ENCODE measurements at regions not wholly inside any gene's neighbourhood (a gene's known extent, or its start where the extent isn't known, plus 50 kb on each side); places are given as distances from the start of the nearest gene placed in this dataset.
"Not testable (repeated sequence)": the region's sequence is repeated elsewhere in the genome, so short reads cannot be mapped to it uniquely, and the experiment has no call there.

GRCh38 chr5:21594566-21594965 lies 1258.6 kb downstream of the CDH12 start:
- no peak for DNase-seq

GRCh38 chr5:21593261-21593660 lies 1259.9 kb downstream of the CDH12 start:
- DNase-seq = no peak

- DNase-seq = no peak
Observed at GRCh38 chr5:21581508-21581907, 1271.6 kb downstream of the CDH12 start.

GRCh38 chr5:21574961-21575360 lies 1278.2 kb downstream of the CDH12 start:
- no peak for DNase-seq

- DNase-seq = no peak
Observed at GRCh38 chr5:21574438-21574837, 1278.7 kb downstream of the CDH12 start.

- no peak for DNase-seq
Observed at GRCh38 chr5:21573416-21574314, 1279.5 kb downstream of the CDH12 start.

- not testable (repeated sequence) for DNase-seq
Observed at GRCh38 chr5:21571196-21571595, 1281.9 kb downstream of the CDH12 start.

GRCh38 chr5:21559109-21559508 lies 1294.0 kb downstream of the CDH12 start:
- not testable (repeated sequence) for DNase-seq

- DNase-seq = not testable (repeated sequence)
Observed at GRCh38 chr5:21552263-21552662, 1300.9 kb downstream of the CDH12 start.

- not testable (repeated sequence) for DNase-seq
Observed at GRCh38 chr5:21550916-21551315, 1302.2 kb downstream of the CDH12 start.

- DNase-seq = not testable (repeated sequence)
Observed at GRCh38 chr5:21547656-21548055, 1305.5 kb downstream of the CDH12 start.

GRCh38 chr5:21535114-21535513 lies 1318.0 kb downstream of the CDH12 start:
- DNase-seq = not testable (repeated sequence)

- DNase-seq = not testable (repeated sequence)
Observed at GRCh38 chr5:21521157-21521556, 1332.0 kb downstream of the CDH12 start.

- not testable (repeated sequence) for DNase-seq
Observed at GRCh38 chr5:21496926-21497325, 1356.2 kb downstream of the CDH12 start.

GRCh38 chr5:21496056-21496455 lies 1357.1 kb downstream of the CDH12 start:
- not testable (repeated sequence) for DNase-seq

- DNase-seq = not testable (repeated sequence)
Observed at GRCh38 chr5:21495235-21495634, 1357.9 kb downstream of the CDH12 start.

- DNase-seq = not testable (repeated sequence)
Observed at GRCh38 chr5:21494033-21494432, 1359.1 kb downstream of the CDH12 start.

GRCh38 chr5:21491182-21491581 lies 1362.0 kb downstream of the CDH12 start:
- not testable (repeated sequence) for DNase-seq

- not testable (repeated sequence) for DNase-seq
Observed at GRCh38 chr5:21488828-21489227, 1364.3 kb downstream of the CDH12 start.

- not testable (repeated sequence) for DNase-seq
Observed at GRCh38 chr5:21485458-21486000, 1367.6 kb downstream of the CDH12 start.

GRCh38 chr5:21484498-21484889 lies 1368.7 kb downstream of the CDH12 start:
- not testable (repeated sequence) for DNase-seq

- DNase-seq = not testable (repeated sequence)
Observed at GRCh38 chr5:21483790-21484497, 1369.2 kb downstream of the CDH12 start.

- not testable (repeated sequence) for DNase-seq
Observed at GRCh38 chr5:21482983-21483650, 1370.0 kb downstream of the CDH12 start.

All from NCI-H510A (cell line).